Adipocyte (in vitro differentiated cells): ENCODE measurements at regions not wholly inside any gene's neighbourhood (a gene's known extent, or its start where the extent isn't known, plus 50 kb on each side); places are given as distances from the start of the nearest gene placed in this dataset.

Source experiments
- DNase-seq: peaks from one replicate; pipeline ENCODE4 v3.0.0-alpha.2; 2015; ENCODE audit warnings: low read depth
- H3K27me3 ChIP-seq: replicated peaks from 2 replicates; pipeline ENCODE4 v1.7.0; 2013; ENCODE audit warnings: mild to moderate bottlenecking, low read length, moderate library complexity; ENCODE audit not compliant: control insufficient read depth, insufficient read depth
- H3K36me3 ChIP-seq: 2 replicates; pipeline ENCODE4 v1.7.0; 2013; ENCODE audit warnings: low read length, mild to moderate bottlenecking, moderate library complexity; ENCODE audit not compliant: control insufficient read depth, insufficient read depth, severe bottlenecking
- H3K4me1 ChIP-seq: 2 replicates; pipeline ENCODE4 v1.7.0; 2013; ENCODE audit warnings: mild to moderate bottlenecking, low read length, moderate library complexity; ENCODE audit not compliant: control insufficient read depth, insufficient read depth
- H3K4me3 ChIP-seq: 2 replicates; pipeline ENCODE4 v1.7.0; 2013; ENCODE audit warnings: mild to moderate bottlenecking, low read length, moderate library complexity
- H3K9ac ChIP-seq: 2 replicates; pipeline ENCODE4 v1.7.0; 2013; ENCODE audit warnings: mild to moderate bottlenecking, low read length, moderate library complexity
- H3K9me3 ChIP-seq: 2 replicates; pipeline ENCODE4 v1.7.0; 2013; ENCODE audit warnings: mild to moderate bottlenecking, low read length, moderate library complexity; ENCODE audit not compliant: control insufficient read depth

DNA sequence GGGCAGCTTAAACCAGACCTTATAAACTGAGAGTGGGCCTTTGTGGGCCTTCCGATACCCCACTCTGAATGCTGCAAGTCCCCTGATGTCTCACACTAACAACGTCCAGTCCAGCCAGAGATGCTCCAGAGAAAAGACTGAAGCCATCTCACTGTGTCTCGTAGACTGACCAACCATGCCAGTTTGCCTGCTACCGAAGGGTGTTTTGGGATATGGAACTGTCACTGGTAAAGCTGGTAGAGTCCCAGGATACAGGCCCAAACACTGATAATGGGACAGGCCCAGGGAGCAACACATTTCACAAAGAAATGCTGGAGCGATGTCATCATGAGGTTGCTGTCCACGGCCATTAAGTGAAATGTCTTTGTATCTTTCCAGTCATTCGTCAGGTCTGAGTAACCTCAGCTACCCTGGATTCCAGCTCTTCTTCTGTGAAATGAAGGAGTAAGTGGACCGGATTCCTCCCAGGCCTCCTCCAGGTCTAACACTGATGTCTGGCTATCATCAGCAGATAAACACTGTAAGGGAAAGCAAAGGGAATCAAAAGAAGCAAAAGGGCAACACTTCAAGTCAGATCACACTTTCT lies 81.6 kb downstream of the SLC5A7 start:
- Histone ChIP-seq H3K27me3 (peaks cover 5% of the 10 kb centered on the region), H3K36me3 (no peaks in the 10 kb centered on the region), H3K9me3 (no peaks in the 10 kb centered on the region), H3K4me1 (no peaks in the 10 kb centered on the region), H3K4me3 (no peak overlapping the region), H3K9ac (no peak overlapping the region)
- DNase-seq = no peak

DNA sequence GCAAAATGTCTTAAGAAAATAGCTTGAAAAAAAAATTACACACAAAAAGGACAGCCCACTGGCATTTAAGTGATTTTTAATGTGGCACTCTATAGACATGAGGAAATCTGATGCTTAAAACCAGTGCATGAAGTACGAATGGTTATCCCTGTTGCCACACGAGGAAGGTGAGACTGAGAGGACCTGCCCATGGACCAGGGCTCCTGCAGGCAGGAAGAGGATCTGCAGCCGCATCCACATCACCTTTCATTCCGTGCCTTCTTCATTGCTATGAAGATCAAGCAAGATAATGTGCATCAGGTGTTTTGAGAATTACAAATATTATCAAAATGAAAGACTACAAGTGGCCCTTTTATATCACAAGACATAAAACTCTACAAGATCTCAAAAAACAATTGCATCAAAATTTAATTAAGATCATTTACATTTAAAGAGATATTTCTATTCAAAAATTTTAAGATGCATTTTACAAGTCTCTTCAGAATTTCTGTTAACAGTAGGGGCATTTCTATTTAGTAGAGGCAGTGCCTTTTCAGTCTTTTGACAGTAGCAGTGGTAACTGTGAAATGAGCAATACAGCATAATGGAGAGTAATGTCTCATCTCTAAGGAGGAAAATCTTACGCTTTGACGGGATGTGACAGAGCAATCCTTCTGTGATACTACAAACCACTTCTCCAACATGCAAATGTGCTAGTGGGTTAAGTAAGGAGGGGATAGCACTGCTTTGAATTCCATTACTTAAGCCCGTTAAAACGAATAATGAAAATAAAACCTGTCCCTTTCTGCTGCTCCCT lies 83.4 kb downstream of the SLC5A7 start:
- no peaks in the 10 kb centered on the region for H3K9me3 ChIP-seq
- DNase-seq = no peak
- peaks cover 15% of the 10 kb centered on the region for H3K27me3 ChIP-seq
- H3K4me3 ChIP-seq = no peak overlapping the region
- no peaks in the 10 kb centered on the region for H3K36me3 ChIP-seq
- no peak overlapping the region for H3K9ac ChIP-seq
- no peaks in the 10 kb centered on the region for H3K4me1 ChIP-seq

DNA sequence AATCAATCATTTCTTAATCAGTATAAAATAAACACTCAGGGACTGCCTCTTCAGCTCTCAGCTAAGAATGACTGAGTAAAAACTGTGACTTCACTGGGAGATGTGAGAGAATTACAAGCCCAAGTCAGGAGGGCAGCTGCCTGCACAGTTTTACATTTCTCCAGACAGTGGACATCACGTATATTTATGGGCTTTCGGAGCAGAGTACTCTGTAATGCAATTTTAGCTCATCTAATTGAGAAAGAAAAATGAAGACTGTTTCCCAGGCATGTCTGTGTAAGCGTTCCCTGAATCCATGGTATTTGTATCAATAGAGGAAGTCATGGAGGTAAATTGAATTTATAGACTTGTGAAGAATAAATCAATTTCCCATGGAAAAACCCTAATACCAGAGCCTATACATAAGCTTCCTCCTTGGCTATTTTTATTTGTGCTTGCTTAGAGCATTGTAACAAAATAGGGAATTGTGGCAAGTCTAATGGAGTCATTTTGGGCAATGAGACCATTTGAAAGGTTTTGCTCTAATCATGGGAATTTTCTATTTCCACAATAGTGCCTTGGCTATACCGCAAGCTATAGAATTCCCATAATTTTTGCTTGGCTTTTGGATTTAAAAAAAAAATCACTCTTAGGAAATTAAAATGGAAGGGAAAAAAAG lies 87.2 kb downstream of the SLC5A7 start:
- Histone ChIP-seq H3K4me1 (no peaks in the 10 kb centered on the region), H3K9ac (no peak overlapping the region), H3K4me3 (no peak overlapping the region), H3K27me3 (peaks cover 14% of the 10 kb centered on the region), H3K9me3 (no peaks in the 10 kb centered on the region), H3K36me3 (no peaks in the 10 kb centered on the region)
- DNase-seq = no peak

DNA sequence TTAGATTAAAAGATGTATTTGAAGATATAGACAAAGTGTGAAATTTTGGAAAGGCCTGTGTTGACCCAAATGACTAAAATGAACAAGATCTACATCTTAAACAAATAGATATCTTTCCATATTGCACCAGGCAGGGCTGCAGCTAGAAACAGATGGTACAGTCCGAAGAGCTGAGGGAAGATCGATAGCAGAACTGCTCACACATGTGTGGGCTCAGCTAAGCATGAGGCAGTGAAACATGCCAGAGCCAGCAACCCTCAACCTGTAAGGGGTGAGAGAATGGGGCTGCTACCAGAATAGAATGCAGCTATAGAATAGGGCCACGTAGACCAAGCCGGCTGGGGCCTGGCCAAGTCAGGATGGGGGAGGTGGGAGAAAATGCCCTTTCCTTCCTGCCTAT lies 87.8 kb downstream of the SLC5A7 start:
- Histone ChIP-seq H3K27me3 (peaks cover 14% of the 10 kb centered on the region), H3K9ac (no peak overlapping the region), H3K4me1 (no peaks in the 10 kb centered on the region), H3K9me3 (no peaks in the 10 kb centered on the region), H3K4me3 (no peak overlapping the region), H3K36me3 (no peaks in the 10 kb centered on the region)
- DNase-seq = no peak

DNA sequence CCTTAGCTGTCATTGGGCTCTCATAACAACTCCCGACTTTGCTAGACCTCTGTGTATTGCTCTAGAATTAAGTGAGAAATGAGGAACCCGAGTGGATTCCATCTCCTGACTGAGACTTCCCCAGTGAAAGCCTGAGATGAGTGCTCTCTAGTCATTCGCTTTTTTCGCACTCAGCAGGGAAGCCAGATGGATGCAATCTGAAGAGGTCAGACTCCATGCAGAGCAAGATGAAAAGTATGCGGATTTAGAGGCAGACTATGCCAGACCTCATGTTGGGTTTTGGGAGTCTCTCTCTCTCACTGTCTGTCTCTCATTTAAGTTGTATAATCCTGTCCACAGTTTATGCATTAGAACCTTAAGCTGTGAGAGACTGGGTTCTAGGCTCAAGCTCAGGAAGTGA lies 88.6 kb downstream of the SLC5A7 start:
- H3K4me3 ChIP-seq = no peak overlapping the region
- no peak for DNase-seq
- H3K4me1 ChIP-seq = no peaks in the 10 kb centered on the region
- H3K9ac ChIP-seq = no peak overlapping the region
- no peaks in the 10 kb centered on the region for H3K9me3 ChIP-seq
- H3K27me3 ChIP-seq = peaks cover 14% of the 10 kb centered on the region
- no peaks in the 10 kb centered on the region for H3K36me3 ChIP-seq

DNA sequence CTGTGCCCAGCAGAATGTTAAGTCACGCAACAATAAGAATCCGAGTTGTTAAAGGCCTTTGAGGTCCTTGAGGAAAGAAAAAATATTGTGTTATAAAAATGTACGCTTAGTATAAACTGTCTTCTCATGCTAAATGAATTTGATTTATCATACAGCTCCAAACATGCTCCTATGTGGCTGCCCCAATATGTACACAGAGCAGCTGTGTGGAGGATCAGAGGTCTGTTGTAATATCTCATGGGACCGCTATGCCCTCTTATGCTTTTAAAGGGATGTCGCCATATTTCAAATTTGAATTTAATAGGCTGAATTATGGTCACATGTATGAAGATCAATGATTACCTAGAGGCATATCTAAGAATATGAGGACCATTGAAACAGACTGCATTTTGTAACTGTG lies 90.2 kb downstream of the SLC5A7 start:
- Histone ChIP-seq H3K9ac (no peak overlapping the region), H3K4me1 (no peaks in the 10 kb centered on the region), H3K9me3 (no peaks in the 10 kb centered on the region)

DNA sequence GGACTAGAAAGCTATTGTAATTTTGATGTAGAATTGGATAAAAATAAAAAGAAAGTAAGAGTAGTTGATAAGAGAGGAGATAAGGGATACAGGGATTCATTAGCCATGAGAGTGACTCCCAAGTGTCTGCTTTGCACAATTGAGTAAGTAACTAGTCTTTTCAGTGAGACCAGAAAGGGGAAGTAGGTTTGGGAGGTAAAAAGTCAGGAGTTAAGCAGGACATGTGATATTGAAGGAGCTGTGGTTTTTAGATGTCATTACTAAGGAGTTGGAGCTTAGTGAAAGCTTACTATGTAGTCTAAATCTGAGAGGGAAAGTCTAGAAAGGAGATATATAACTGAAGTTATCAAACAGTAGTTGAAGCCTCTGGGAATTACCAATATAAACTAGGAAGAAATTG lies 93.4 kb downstream of the SLC5A7 start:
- Histone ChIP-seq H3K9me3 (no peaks in the 10 kb centered on the region), H3K4me3 (no peak overlapping the region), H3K9ac (no peak overlapping the region), H3K4me1 (no peaks in the 10 kb centered on the region), H3K27me3 (peaks cover 3% of the 10 kb centered on the region), H3K36me3 (no peaks in the 10 kb centered on the region)
- DNase-seq = no peak

More for the DNA sequence above, 90.2 kb downstream of the SLC5A7 start:
- Histone ChIP-seq H3K36me3 (no peaks in the 10 kb centered on the region), H3K4me3 (no peak overlapping the region), H3K27me3 (peaks cover 14% of the 10 kb centered on the region)
- DNase-seq = no peak

DNA sequence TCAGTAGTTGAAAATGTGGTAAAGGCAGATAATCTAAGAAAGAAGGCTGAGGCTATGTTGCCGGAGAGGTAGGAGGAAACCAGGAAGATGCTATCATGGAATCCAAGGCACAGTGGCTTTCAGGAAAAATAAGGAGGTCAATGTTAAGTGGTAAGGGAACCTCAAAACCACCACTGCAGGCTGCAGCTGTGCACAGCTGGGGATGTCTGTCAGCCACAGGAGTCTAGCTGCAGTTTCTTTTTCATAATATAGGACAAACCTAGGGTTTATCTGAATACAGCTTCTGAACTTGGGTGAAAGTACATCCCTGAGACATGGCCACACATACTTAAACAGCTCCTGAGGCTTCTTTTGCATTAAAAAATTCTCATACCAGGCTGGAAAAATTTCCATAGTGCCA lies 93.9 kb downstream of the SLC5A7 start:
- H3K9me3 ChIP-seq = no peaks in the 10 kb centered on the region
- no peak for DNase-seq
- no peak overlapping the region for H3K9ac ChIP-seq
- peaks cover 3% of the 10 kb centered on the region for H3K27me3 ChIP-seq
- no peaks in the 10 kb centered on the region for H3K4me1 ChIP-seq
- H3K36me3 ChIP-seq = no peaks in the 10 kb centered on the region
- H3K4me3 ChIP-seq = no peak overlapping the region

DNA sequence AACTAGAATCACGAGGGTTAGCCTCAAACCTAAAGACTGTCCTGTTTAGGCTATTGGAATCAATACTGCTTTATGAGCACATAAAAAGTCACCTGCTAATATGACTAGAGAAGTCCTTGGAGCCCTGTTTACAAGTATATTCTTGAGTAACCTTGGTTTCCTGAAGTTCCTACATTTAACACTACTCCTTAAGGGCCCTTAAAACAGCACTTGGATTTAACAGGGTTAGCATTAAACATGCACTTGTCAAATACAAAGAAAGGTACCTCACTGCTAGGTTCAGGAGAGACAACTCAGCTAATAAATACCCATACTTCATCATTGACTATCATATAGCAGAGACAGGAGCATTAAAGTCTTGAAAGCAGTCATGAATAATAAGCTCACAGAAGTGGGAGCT lies 96.7 kb downstream of the SLC5A7 start:
- Histone ChIP-seq H3K36me3 (no peaks in the 10 kb centered on the region), H3K27me3 (no peaks in the 10 kb centered on the region), H3K9me3 (no peaks in the 10 kb centered on the region), H3K9ac (no peak overlapping the region), H3K4me3 (no peak overlapping the region), H3K4me1 (no peaks in the 10 kb centered on the region)
- no peak for DNase-seq

DNA sequence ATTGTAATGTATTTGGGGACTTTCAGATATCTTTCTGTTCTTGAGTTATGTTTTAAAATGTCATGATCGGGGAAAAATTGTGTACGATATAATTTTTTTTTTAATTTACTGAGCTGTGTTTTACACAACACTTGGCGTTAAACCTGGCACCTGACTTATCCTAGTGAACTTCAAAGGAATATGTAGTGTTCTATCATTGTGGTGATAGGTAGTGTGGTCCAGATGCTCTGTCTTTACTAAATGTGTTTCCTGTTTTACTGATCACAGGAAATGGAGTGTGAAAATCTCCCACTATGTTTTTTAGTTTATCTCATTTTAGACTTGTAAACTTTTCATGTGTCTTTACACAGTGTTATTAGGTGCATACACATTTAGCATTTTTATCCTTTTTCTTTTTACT lies 98.0 kb downstream of the SLC5A7 start:
- no peak overlapping the region for H3K4me3 ChIP-seq
- no peaks in the 10 kb centered on the region for H3K9me3 ChIP-seq
- H3K27me3 ChIP-seq = no peaks in the 10 kb centered on the region
- no peaks in the 10 kb centered on the region for H3K4me1 ChIP-seq
- no peaks in the 10 kb centered on the region for H3K36me3 ChIP-seq
- DNase-seq = no peak
- no peak overlapping the region for H3K9ac ChIP-seq

DNA sequence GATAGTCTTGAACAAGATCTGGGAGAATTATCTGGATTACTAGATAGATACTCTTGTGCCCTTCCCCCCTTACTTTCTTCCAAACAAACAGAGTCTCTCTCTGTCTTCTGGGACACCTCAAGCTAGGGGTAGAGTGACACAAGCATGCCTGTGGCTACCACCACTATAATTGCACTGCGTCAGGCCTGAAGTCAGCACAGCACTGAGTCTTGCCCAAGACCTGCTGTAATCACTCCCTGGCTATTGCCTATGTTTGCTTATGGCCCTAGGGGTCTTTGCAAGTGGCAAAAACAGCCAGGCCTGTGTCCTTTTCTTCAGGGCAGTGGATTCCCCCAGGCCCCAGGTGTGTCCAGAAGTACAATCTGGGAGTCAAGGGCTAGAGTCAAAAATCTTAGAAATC lies 106.6 kb downstream of the SLC5A7 start:
- H3K27me3 ChIP-seq = no peaks in the 10 kb centered on the region
- no peaks in the 10 kb centered on the region for H3K4me1 ChIP-seq
- no peaks in the 10 kb centered on the region for H3K36me3 ChIP-seq
- no peak overlapping the region for H3K4me3 ChIP-seq
- DNase-seq = no peak
- no peak overlapping the region for H3K9ac ChIP-seq
- H3K9me3 ChIP-seq = no peaks in the 10 kb centered on the region
